Ishikawa (cell line): ENCODE measurements at regions not wholly inside any gene's neighbourhood (a gene's known extent, or its start where the extent isn't known, plus 50 kb on each side); places are given as distances from the start of the nearest gene placed in this dataset.

Source experiments
- CEBPB ChIP-seq: IDR thresholded peaks from 2 replicates; pipeline ENCODE4 v1.6.1; 2012
- CREB1 ChIP-seq: IDR thresholded peaks from 2 replicates; pipeline ENCODE4 v1.6.1; 2012; ENCODE audit warnings: low read depth
- EGR1 ChIP-seq: IDR thresholded peaks from 2 replicates; pipeline ENCODE4 v1.6.1; 2012
- EP300 ChIP-seq: IDR thresholded peaks from 2 replicates; pipeline ENCODE4 v1.6.1; 2012; ENCODE audit warnings: borderline replicate concordance
- FOXM1 ChIP-seq: IDR thresholded peaks from 2 replicates; pipeline ENCODE4 v1.6.1; 2012; ENCODE audit warnings: low read depth, borderline replicate concordance
- MAX ChIP-seq: IDR thresholded peaks from 2 replicates; pipeline ENCODE4 v1.6.1; 2012
- NFIC ChIP-seq: IDR thresholded peaks from 2 replicates; pipeline ENCODE4 v1.6.1; 2012
- RAD21 ChIP-seq: IDR thresholded peaks from 2 replicates; pipeline ENCODE4 v1.6.1; 2012; ENCODE audit warnings: low read depth
- REST ChIP-seq: IDR thresholded peaks from 2 replicates; pipeline ENCODE4 v1.6.1; 2012; ENCODE audit warnings: low read depth, mild to moderate bottlenecking
- TAF1 ChIP-seq: IDR thresholded peaks from 2 replicates; pipeline ENCODE4 v1.6.1; 2012; ENCODE audit warnings: low read depth, mild to moderate bottlenecking
- TCF12 ChIP-seq: IDR thresholded peaks from 2 replicates; pipeline ENCODE4 v1.6.1; 2012; ENCODE audit warnings: low read depth
- TEAD4 ChIP-seq: IDR thresholded peaks from 2 replicates; pipeline ENCODE4 v1.6.1; 2012
- USF1 ChIP-seq: IDR thresholded peaks from 2 replicates; pipeline ENCODE4 v1.6.1; 2012
- YY1 ChIP-seq: IDR thresholded peaks from 2 replicates; pipeline ENCODE4 v1.6.1; 2012; ENCODE audit warnings: low read depth
- ZBTB7A ChIP-seq: IDR thresholded peaks from 2 replicates; pipeline ENCODE4 v1.6.1; 2012; ENCODE audit warnings: low read depth

- no peak for TF ChIP-seq TEAD4
- TF ChIP-seq REST, result no peak
- no peak for TF ChIP-seq FOXM1
- no peak for TF ChIP-seq EGR1
- TF ChIP-seq TAF1, result no peak
- no peak for TF ChIP-seq MAX
Observed at GRCh38 chr2:129896226-129897100, 83.0 kb upstream of the RAB6C start.

- no peak for TF ChIP-seq RAD21
- TF ChIP-seq EGR1, result no peak
- TF ChIP-seq CEBPB, result no peak
- no peak for TF ChIP-seq YY1
- TF ChIP-seq EP300, result no peak
- no peak for TF ChIP-seq ZBTB7A
- no peak for TF ChIP-seq USF1
- TF ChIP-seq CREB1, result no peak
- no peak for TF ChIP-seq MAX
- TF ChIP-seq TEAD4, result no peak
- TF ChIP-seq TCF12, result no peak
- no peak for TF ChIP-seq REST
- no peak for TF ChIP-seq TAF1
- TF ChIP-seq NFIC, result no peak
- TF ChIP-seq FOXM1, result no peak
Observed at GRCh38 chr2:129901754-129902415, 77.6 kb upstream of the RAB6C start.

- TF ChIP-seq EGR1 (no peak), CEBPB (no peak), TCF12 (no peak), MAX (no peak)
Observed at GRCh38 chr2:129902731-129903585, 76.5 kb upstream of the RAB6C start.

- no peak for TF ChIP-seq EP300
- TF ChIP-seq CREB1, result no peak
- no peak for TF ChIP-seq TCF12
- peak; percentile 3; the same call in 1 of the 2 replicates for TF ChIP-seq RAD21
- no peak for TF ChIP-seq FOXM1
Observed at GRCh38 chr2:129903586-129904425, 75.7 kb upstream of the RAB6C start.
